ENCODE measurements at regions not wholly inside any gene's neighbourhood (a gene's known extent, or its start where the extent isn't known, plus 50 kb on each side); places are given as distances from the start of the nearest gene placed in this dataset.

GRCh38 chr11:80733790-80734189 is 1293.0 kb upstream of the TENM4 start:
- Histone ChIP-seq H3K23me2 (ENCODE audit: insufficient read length, low read depth, low read length, poor library complexity, severe bottlenecking) (no peaks in the 10 kb centered on the region), H3K18ac (ENCODE audit: insufficient read length, low read depth, low read length) (no peak overlapping the region), H3K27ac (ENCODE audit: insufficient read length, low read depth, low read length) (no peak overlapping the region), H3K23ac (ENCODE audit: insufficient read length, low read depth, low read length) (no peak overlapping the region), H3K4me2 (ENCODE audit: insufficient read depth, insufficient read length, low read length) (no peak overlapping the region), H3K9me3 (ENCODE audit: control insufficient read depth, low read depth, low read length) (no peaks in the 10 kb centered on the region), H4K8ac (replicated peaks; ENCODE audit: insufficient read length, low read depth, low read length) (no peak overlapping the region), H3K79me2 (ENCODE audit: insufficient read depth, low read length) (no peaks in the 10 kb centered on the region), H4K20me1 (ENCODE audit: control insufficient read depth, insufficient read depth, insufficient read length) (no peaks in the 10 kb centered on the region), H4K91ac (ENCODE audit: insufficient read length, low read depth, low read length) (no peak overlapping the region), H3K4ac (ENCODE audit: low read depth, low read length) (no peak overlapping the region), H2AFZ (ENCODE audit: low read length) (no peak overlapping the region), H3K79me1 (ENCODE audit: insufficient read depth, low read depth, low read length, poor library complexity, severe bottlenecking) (no peaks in the 10 kb centered on the region), H3K14ac (ENCODE audit: insufficient read depth, low read length) (no peak overlapping the region), H4K5ac (ENCODE audit: insufficient read length, low read depth, low read length) (no peak overlapping the region), H3T11ph (ENCODE audit: low read length) (no peak overlapping the region), H2BK12ac (ENCODE audit: insufficient read length, low read depth, low read length) (no peak overlapping the region), H3K4me1 (ENCODE audit: insufficient read depth, low read length) (no peaks in the 10 kb centered on the region), H2BK5ac (ENCODE audit: insufficient read length, low read length) (no peak overlapping the region), H2AK5ac (ENCODE audit: insufficient read length, low read length) (no peak overlapping the region), H2BK15ac (ENCODE audit: low read depth, low read length) (no peak overlapping the region), H2BK120ac (ENCODE audit: low read depth, low read length, poor library complexity, severe bottlenecking) (no peak overlapping the region), H3K9ac (ENCODE audit: extremely low read depth, insufficient read length, low read length) (no peak overlapping the region), H2BK20ac (ENCODE audit: low read depth, low read length, poor library complexity, severe bottlenecking) (no peak overlapping the region), H3K27me3 (ENCODE audit: insufficient read depth, low read length) (no peaks in the 10 kb centered on the region), H3K56ac (ENCODE audit: insufficient read length, low read depth, low read length) (no peak overlapping the region)
- no peaks in the 10 kb centered on the region for H3K9me3 Mint-ChIP-seq
- H3K27me3 Mint-ChIP-seq (ENCODE audit: low read depth), result no peaks in the 10 kb centered on the region
- no peaks in the 10 kb centered on the region for H3K4me1 Mint-ChIP-seq
- H3K4me3 Mint-ChIP-seq, result no peak overlapping the region
- no peak for TF ChIP-seq CTCF (conservative IDR thresholded peaks at IDR 0.05)
- no CpG with 5 or more reads among the region's 2 CpGs for WGBS (ENCODE audit: extremely low coverage, insufficient read length, low lambda C conversion rate)
- no peak overlapping the region for H3K27ac Mint-ChIP-seq
- no peaks in the 10 kb centered on the region for H3K36me3 Mint-ChIP-seq (ENCODE audit: insufficient read depth in 1 of 3, low read depth in 3 of 3)
- no peak for DNase-seq

Measured in H9 (cell line).